OCI-LY3 (cell line): ENCODE measurements at regions not wholly inside any gene's neighbourhood (a gene's known extent, or its start where the extent isn't known, plus 50 kb on each side); places are given as distances from the start of the nearest gene placed in this dataset.

Source experiments
- H2AFZ ChIP-seq: fragments of 200-600, 300-600 bp; shearing (Covaris generic); 2 replicates; pipeline ENCODE4 v1.6.0; 2014; ENCODE audit warnings: antibody characterized with exemption, low read depth, low read length
- H3K27ac ChIP-seq: fragments of 200-600, 300-600 bp; sonication (generic); 2 replicates; pipeline ENCODE4 v1.5.1; 2014; ENCODE audit warnings: mild to moderate bottlenecking, low read length, moderate library complexity, mixed read lengths
- H3K27me3 ChIP-seq: fragments of 200-600, 300-600 bp; sonication (generic); 2 replicates; pipeline ENCODE4 v1.6.1; 2014; ENCODE audit warnings: low read depth, low read length, mixed read lengths
- H3K36me3 ChIP-seq: fragments of 200-600, 300-600 bp; sonication (generic); replicated peaks from 2 replicates; pipeline ENCODE3; 2014; ENCODE audit warnings: low read depth, low read length, mixed read lengths
- H3K4me1 ChIP-seq: fragments of 300-600, 200-600 bp; sonication (generic); 2 replicates; pipeline ENCODE4 v1.6.1; 2014; ENCODE audit warnings: low read length, mixed read lengths
- H3K4me2 ChIP-seq: fragments of 200-600, 300-600 bp; sonication (generic); 2 replicates; pipeline ENCODE4 v1.6.1; 2014; ENCODE audit warnings: low read length, mixed read lengths
- H3K4me3 ChIP-seq: fragments of 300-600, 200-600 bp; sonication (generic); 2 replicates; pipeline ENCODE4 v1.5.1; 2014; ENCODE audit warnings: antibody characterized with exemption, mild to moderate bottlenecking, low read length, moderate library complexity
- H3K79me2 ChIP-seq: fragments of 300-600, 200-600 bp; shearing (Covaris generic); 2 replicates; pipeline ENCODE4 v1.6.1; 2014; ENCODE audit warnings: mild to moderate bottlenecking, low read length, mixed read lengths
- H3K9ac ChIP-seq: fragments of 300-600, 200-600 bp; shearing (Covaris generic); 2 replicates; pipeline ENCODE4 v1.6.0; 2014; ENCODE audit warnings: mild to moderate bottlenecking, low read length, moderate library complexity
- H3K9me3 ChIP-seq: fragments of 200-600, 300-600 bp; shearing (Covaris generic); 2 replicates; pipeline ENCODE4 v1.6.1; 2014; ENCODE audit warnings: low read length, mixed read lengths; ENCODE audit not compliant: insufficient read depth
- H4K20me1 ChIP-seq: fragments of 200-600, 300-600 bp; sonication (generic); 2 replicates; pipeline ENCODE4 v1.6.1; 2016; ENCODE audit warnings: low read length, mixed read lengths; ENCODE audit not compliant: insufficient read depth
- CTCF ChIP-seq: fragments of 200-600, 300-600 bp; sonication (generic); IDR thresholded peaks from 2 replicates; pipeline ENCODE4 v1.5.1; 2014; ENCODE audit warnings: antibody characterized with exemption, low read length, low read depth
- EZH2phosphoT487 ChIP-seq: fragments of 200-600 bp; shearing (Covaris generic); IDR thresholded peaks from 2 replicates; pipeline ENCODE4 v1.6.1; 2018; ENCODE audit warnings: antibody characterized with exemption, mixed run types, low read depth

- H3K9me3 ChIP-seq = no peaks in the 10 kb centered on the region; the same call in 1 of the 2 replicates
- no peak for TF ChIP-seq EZH2phosphoT487
- no peak for TF ChIP-seq CTCF
- no peak overlapping the region for H3K9ac ChIP-seq
- peak overlapping the region; percentile 27; the same call in 1 of the 2 replicates for H3K4me3 ChIP-seq
- H3K36me3 ChIP-seq = peaks cover 11% of the 10 kb centered on the region
- H4K20me1 ChIP-seq = no peaks in the 10 kb centered on the region
- H3K4me2 ChIP-seq = peak overlapping the region; percentile 42
- H3K4me1 ChIP-seq = peaks cover 53% of the 10 kb centered on the region
- H3K27ac ChIP-seq = peak overlapping the region; percentile 40
- no peak overlapping the region for H2AFZ ChIP-seq
- H3K79me2 ChIP-seq = no peaks in the 10 kb centered on the region
- H3K27me3 ChIP-seq = no peaks in the 10 kb centered on the region
These were observed 594.9 kb upstream of the CDH2 start for GRCh38 chr18:28771849-28772248.

- Histone ChIP-seq H3K27ac (no peak overlapping the region), H3K4me2 (no peak overlapping the region), H2AFZ (no peak overlapping the region), H3K9ac (no peak overlapping the region), H3K36me3 (peaks cover 11% of the 10 kb centered on the region), H4K20me1 (no peaks in the 10 kb centered on the region), H3K27me3 (no peaks in the 10 kb centered on the region), H3K4me3 (no peak overlapping the region), H3K4me1 (peaks cover 55% of the 10 kb centered on the region), H3K9me3 (no peaks in the 10 kb centered on the region), H3K79me2 (no peaks in the 10 kb centered on the region)
- TF ChIP-seq CTCF (no peak), EZH2phosphoT487 (no peak)
These were observed 592.1 kb upstream of the CDH2 start for GRCh38 chr18:28768791-28769768.

GRCh38 chr18:28767727-28768211, 590.8 kb upstream of the CDH2 start:
- H3K36me3 ChIP-seq = peaks cover 11% of the 10 kb centered on the region
- H3K27ac ChIP-seq = peak overlapping the region; percentile 39
- H3K9ac ChIP-seq = no peak overlapping the region
- no peaks in the 10 kb centered on the region for H3K9me3 ChIP-seq
- no peaks in the 10 kb centered on the region for H3K79me2 ChIP-seq
- no peaks in the 10 kb centered on the region for H4K20me1 ChIP-seq
- H3K4me3 ChIP-seq = no peak overlapping the region; the same call in 1 of the 2 replicates
- H2AFZ ChIP-seq = no peak overlapping the region
- peaks cover 48% of the 10 kb centered on the region for H3K4me1 ChIP-seq
- peak overlapping the region; percentile 49 for H3K4me2 ChIP-seq
- no peak for TF ChIP-seq EZH2phosphoT487
- no peak for TF ChIP-seq CTCF
- H3K27me3 ChIP-seq = no peaks in the 10 kb centered on the region

GRCh38 chr18:28767201-28767600, 590.3 kb upstream of the CDH2 start:
- TF ChIP-seq EZH2phosphoT487 = no peak
- TF ChIP-seq CTCF = no peak
- Histone ChIP-seq H3K36me3 (peaks cover 11% of the 10 kb centered on the region), H3K9ac (no peak overlapping the region), H3K79me2 (no peaks in the 10 kb centered on the region), H3K4me1 (peaks cover 44% of the 10 kb centered on the region), H3K4me3 (no peak overlapping the region; the same call in 1 of the 2 replicates), H3K27me3 (no peaks in the 10 kb centered on the region), H3K9me3 (no peaks in the 10 kb centered on the region), H3K4me2 (peak overlapping the region; percentile 49), H2AFZ (no peak overlapping the region), H3K27ac (peak overlapping the region; percentile 39), H4K20me1 (no peaks in the 10 kb centered on the region)
